ENCODE measurements at regions not wholly inside any gene's neighbourhood (a gene's known extent, or its start where the extent isn't known, plus 50 kb on each side); places are given as distances from the start of the nearest gene placed in this dataset.

- Histone ChIP-seq H3K27me3 (ENCODE audit: control insufficient read depth, insufficient read depth, low read length) (no peaks in the 10 kb centered on the region), H3K9ac (ENCODE audit: low read depth, low read length) (no peak overlapping the region), H3K4me1 (ENCODE audit: control insufficient read depth, insufficient read depth, low read length) (no peaks in the 10 kb centered on the region), H3K4me3 (ENCODE audit: low read depth, low read length) (no peak overlapping the region), H3K9me3 (ENCODE audit: control insufficient read depth, insufficient read depth, low read length) (no peaks in the 10 kb centered on the region), H3K36me3 (ENCODE audit: control insufficient read depth, insufficient read depth, low read length) (no peaks in the 10 kb centered on the region)
Measured at GRCh38 chr9:99628285-99628684, 193.4 kb upstream of the NR4A3 start.

GRCh38 chr9:99628849-99629620, 192.7 kb upstream of the NR4A3 start:
- Histone ChIP-seq H3K4me3 (ENCODE audit: low read depth, low read length) (no peak overlapping the region), H3K9me3 (ENCODE audit: control insufficient read depth, insufficient read depth, low read length) (no peaks in the 10 kb centered on the region), H3K36me3 (ENCODE audit: control insufficient read depth, insufficient read depth, low read length) (no peaks in the 10 kb centered on the region)

GRCh38 chr9:99632349-99633038, 189.2 kb upstream of the NR4A3 start:
- H3K36me3 ChIP-seq (ENCODE audit: control insufficient read depth, insufficient read depth, low read length) = no peaks in the 10 kb centered on the region
- no peak overlapping the region for H3K4me3 ChIP-seq (ENCODE audit: low read depth, low read length)
- no peaks in the 10 kb centered on the region for H3K4me1 ChIP-seq (ENCODE audit: control insufficient read depth, insufficient read depth, low read length)
- H3K9me3 ChIP-seq (ENCODE audit: control insufficient read depth, insufficient read depth, low read length) = no peaks in the 10 kb centered on the region
- H3K27me3 ChIP-seq (ENCODE audit: control insufficient read depth, insufficient read depth, low read length) = no peaks in the 10 kb centered on the region
- H3K9ac ChIP-seq (ENCODE audit: low read depth, low read length) = no peak overlapping the region

More at GRCh38 chr9:99628849-99629620, 192.7 kb upstream of the NR4A3 start:
- H3K9ac ChIP-seq (ENCODE audit: low read depth, low read length) = no peak overlapping the region
- H3K4me1 ChIP-seq (ENCODE audit: control insufficient read depth, insufficient read depth, low read length) = no peaks in the 10 kb centered on the region
- no peaks in the 10 kb centered on the region for H3K27me3 ChIP-seq (ENCODE audit: control insufficient read depth, insufficient read depth, low read length)

- Histone ChIP-seq H3K9me3 (ENCODE audit: control insufficient read depth, insufficient read depth, low read length) (no peaks in the 10 kb centered on the region), H3K27me3 (ENCODE audit: control insufficient read depth, insufficient read depth, low read length) (no peaks in the 10 kb centered on the region), H3K4me3 (ENCODE audit: low read depth, low read length) (no peak overlapping the region), H3K9ac (ENCODE audit: low read depth, low read length) (no peak overlapping the region), H3K4me1 (ENCODE audit: control insufficient read depth, insufficient read depth, low read length) (no peaks in the 10 kb centered on the region), H3K36me3 (ENCODE audit: control insufficient read depth, insufficient read depth, low read length) (no peaks in the 10 kb centered on the region)
Measured at GRCh38 chr9:99633265-99633664, 188.4 kb upstream of the NR4A3 start.

GRCh38 chr9:99634186-99634585, 187.5 kb upstream of the NR4A3 start:
- no peak overlapping the region for H3K9ac ChIP-seq (ENCODE audit: low read depth, low read length)

GRCh38 chr9:99635032-99635431, 186.7 kb upstream of the NR4A3 start:
- no peak overlapping the region for H3K9ac ChIP-seq (ENCODE audit: low read depth, low read length)
- no peaks in the 10 kb centered on the region for H3K27me3 ChIP-seq (ENCODE audit: control insufficient read depth, insufficient read depth, low read length)
- H3K4me3 ChIP-seq (ENCODE audit: low read depth, low read length) = no peak overlapping the region
- H3K9me3 ChIP-seq (ENCODE audit: control insufficient read depth, insufficient read depth, low read length) = no peaks in the 10 kb centered on the region
- no peaks in the 10 kb centered on the region for H3K36me3 ChIP-seq (ENCODE audit: control insufficient read depth, insufficient read depth, low read length)
- H3K4me1 ChIP-seq (ENCODE audit: control insufficient read depth, insufficient read depth, low read length) = no peaks in the 10 kb centered on the region

More at GRCh38 chr9:99634186-99634585, 187.5 kb upstream of the NR4A3 start:
- no peaks in the 10 kb centered on the region for H3K36me3 ChIP-seq (ENCODE audit: control insufficient read depth, insufficient read depth, low read length)
- no peaks in the 10 kb centered on the region for H3K9me3 ChIP-seq (ENCODE audit: control insufficient read depth, insufficient read depth, low read length)
- H3K4me3 ChIP-seq (ENCODE audit: low read depth, low read length) = no peak overlapping the region
- H3K4me1 ChIP-seq (ENCODE audit: control insufficient read depth, insufficient read depth, low read length) = no peaks in the 10 kb centered on the region
- no peaks in the 10 kb centered on the region for H3K27me3 ChIP-seq (ENCODE audit: control insufficient read depth, insufficient read depth, low read length)

GRCh38 chr9:99637641-99638040, 184.0 kb upstream of the NR4A3 start:
- Histone ChIP-seq H3K9ac (ENCODE audit: low read depth, low read length) (no peak overlapping the region), H3K4me3 (ENCODE audit: low read depth, low read length) (no peak overlapping the region), H3K4me1 (ENCODE audit: control insufficient read depth, insufficient read depth, low read length) (no peaks in the 10 kb centered on the region), H3K36me3 (ENCODE audit: control insufficient read depth, insufficient read depth, low read length) (no peaks in the 10 kb centered on the region), H3K9me3 (ENCODE audit: control insufficient read depth, insufficient read depth, low read length) (no peaks in the 10 kb centered on the region), H3K27me3 (ENCODE audit: control insufficient read depth, insufficient read depth, low read length) (no peaks in the 10 kb centered on the region)

GRCh38 chr9:99638971-99639370, 182.7 kb upstream of the NR4A3 start:
- Histone ChIP-seq H3K4me3 (ENCODE audit: low read depth, low read length) (no peak overlapping the region), H3K4me1 (ENCODE audit: control insufficient read depth, insufficient read depth, low read length) (no peaks in the 10 kb centered on the region), H3K9ac (ENCODE audit: low read depth, low read length) (no peak overlapping the region), H3K36me3 (ENCODE audit: control insufficient read depth, insufficient read depth, low read length) (no peaks in the 10 kb centered on the region), H3K27me3 (ENCODE audit: control insufficient read depth, insufficient read depth, low read length) (no peaks in the 10 kb centered on the region), H3K9me3 (ENCODE audit: control insufficient read depth, insufficient read depth, low read length) (no peaks in the 10 kb centered on the region)

GRCh38 chr9:99647604-99648003, 174.1 kb upstream of the NR4A3 start:
- Histone ChIP-seq H3K9me3 (ENCODE audit: control insufficient read depth, insufficient read depth, low read length) (no peaks in the 10 kb centered on the region), H3K36me3 (ENCODE audit: control insufficient read depth, insufficient read depth, low read length) (no peaks in the 10 kb centered on the region), H3K4me3 (ENCODE audit: low read depth, low read length) (no peak overlapping the region), H3K27me3 (ENCODE audit: control insufficient read depth, insufficient read depth, low read length) (no peaks in the 10 kb centered on the region), H3K9ac (ENCODE audit: low read depth, low read length) (no peak overlapping the region), H3K4me1 (ENCODE audit: control insufficient read depth, insufficient read depth, low read length) (no peaks in the 10 kb centered on the region)

GRCh38 chr9:99650187-99650874, 171.4 kb upstream of the NR4A3 start:
- Histone ChIP-seq H3K4me3 (ENCODE audit: low read depth, low read length) (no peak overlapping the region), H3K9ac (ENCODE audit: low read depth, low read length) (no peak overlapping the region), H3K4me1 (ENCODE audit: control insufficient read depth, insufficient read depth, low read length) (no peaks in the 10 kb centered on the region), H3K27me3 (ENCODE audit: control insufficient read depth, insufficient read depth, low read length) (no peaks in the 10 kb centered on the region), H3K36me3 (ENCODE audit: control insufficient read depth, insufficient read depth, low read length) (no peaks in the 10 kb centered on the region), H3K9me3 (ENCODE audit: control insufficient read depth, insufficient read depth, low read length) (no peaks in the 10 kb centered on the region)

- H3K9me3 ChIP-seq (ENCODE audit: control insufficient read depth, insufficient read depth, low read length) = no peaks in the 10 kb centered on the region
- H3K27me3 ChIP-seq (ENCODE audit: control insufficient read depth, insufficient read depth, low read length) = no peaks in the 10 kb centered on the region
- no peak overlapping the region for H3K9ac ChIP-seq (ENCODE audit: low read depth, low read length)
- no peak overlapping the region for H3K4me3 ChIP-seq (ENCODE audit: low read depth, low read length)
- H3K36me3 ChIP-seq (ENCODE audit: control insufficient read depth, insufficient read depth, low read length) = no peaks in the 10 kb centered on the region
- H3K4me1 ChIP-seq (ENCODE audit: control insufficient read depth, insufficient read depth, low read length) = no peaks in the 10 kb centered on the region
Measured at GRCh38 chr9:99660191-99660636, 161.5 kb upstream of the NR4A3 start.
